ENCODE measurements at regions not wholly inside any gene's neighbourhood (a gene's known extent, or its start where the extent isn't known, plus 50 kb on each side); places are given as distances from the start of the nearest gene placed in this dataset.

DNA sequence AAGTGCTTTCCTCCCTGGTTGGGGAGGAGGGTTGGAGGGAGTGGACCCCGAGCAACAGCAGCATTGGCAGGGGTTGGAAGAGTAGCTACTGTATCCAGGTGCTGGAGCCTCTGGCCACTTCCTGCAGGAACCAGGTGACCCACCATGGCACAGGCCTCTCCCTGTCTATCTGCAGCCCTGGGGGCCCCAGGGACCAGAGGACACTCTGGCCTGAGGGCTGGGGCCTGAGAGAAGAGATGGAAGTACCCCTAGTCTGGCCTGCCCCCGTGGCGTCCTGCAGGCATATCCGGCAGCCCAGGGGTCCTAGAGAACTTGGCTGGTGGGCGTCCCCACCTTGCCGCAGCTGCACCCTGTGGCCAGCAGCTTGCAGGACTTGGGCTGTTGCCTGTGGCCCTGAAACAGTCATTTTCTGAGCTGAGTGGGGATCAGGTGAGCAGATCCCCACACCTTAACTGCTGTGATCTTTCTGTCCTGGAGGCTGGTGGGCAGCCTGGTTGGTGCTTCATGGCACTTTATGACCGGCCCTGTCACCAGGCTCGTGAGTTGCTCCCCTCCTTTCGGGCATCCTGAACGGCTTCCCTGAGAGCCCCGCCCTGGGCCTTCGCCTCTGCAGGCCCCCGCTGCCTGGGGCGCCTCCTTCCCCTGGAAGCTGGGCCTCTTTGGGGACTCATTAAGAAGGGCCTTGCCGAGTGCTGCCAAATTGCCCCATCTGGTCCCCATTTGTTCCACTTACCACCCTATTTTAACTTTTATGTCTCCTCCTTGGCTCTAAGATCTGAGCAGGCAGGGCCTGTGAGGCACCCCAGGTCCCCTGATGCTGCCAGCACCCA is 298.6 kb downstream of the SEC14L1 start:
- Histone ChIP-seq H3K9ac (ENCODE audit: low read depth in 1 of 2, low read length in 2 of 2) (no peak overlapping the region), H3K4me1 (ENCODE audit: control insufficient read depth in 4 of 4, insufficient read depth in 4 of 4, low read length in 3 of 4) (peaks cover 3 to 54% (median 14%) of the 10 kb centered on the region in 4 donors), H3K27ac (ENCODE audit: low read depth in 1 of 2, low read length in 2 of 2) (no peak overlapping the region), H3K4me3 (ENCODE audit: low read depth in 1 of 3, low read length in 3 of 3) (no peak overlapping the region), H3K27me3 (ENCODE audit: control insufficient read depth in 4 of 4, insufficient read depth in 4 of 4, low read length in 3 of 4) (no peaks in the 10 kb centered on the region), H3K36me3 (ENCODE audit: control insufficient read depth in 4 of 4, insufficient read depth in 3 of 4, low read depth in 1 of 4, low read length in 3 of 4) (peaks cover 0 to 3% (median 0%) of the 10 kb centered on the region in 4 donors), H3K9me3 (ENCODE audit: control insufficient read depth in 4 of 4, low read length in 3 of 4) (no peaks in the 10 kb centered on the region)
- DNase-seq (ENCODE audit: low spot score) = no peak
- 86% methylated on average over 15 of the region's 15 CpGs for WGBS
- no peak for TF ChIP-seq FOXA2 (IDR thresholded peaks at IDR 0.05)
- no peak for TF ChIP-seq HNF4A (conservative IDR thresholded peaks at IDR 0.05)

GRCh38 chr17:77440560-77440981 is 299.8 kb downstream of the SEC14L1 start:
- H3K9me3 ChIP-seq (ENCODE audit: control insufficient read depth in 4 of 4, low read length in 3 of 4) = no peaks in the 10 kb centered on the region
- TF ChIP-seq, protein P1, sequence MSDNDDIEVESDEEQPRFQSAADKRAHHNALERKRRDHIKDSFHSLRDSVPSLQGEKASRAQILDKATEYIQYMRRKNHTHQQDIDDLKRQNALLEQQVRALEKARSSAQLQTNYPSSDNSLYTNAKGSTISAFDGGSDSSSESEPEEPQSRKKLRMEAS (IDR thresholded peaks at IDR 0.05) = no peak
- TF ChIP-seq YY1 (IDR thresholded peaks at IDR 0.05) = no peak
- 77% methylated on average over 12 of the region's 12 CpGs for WGBS
- H3K27me3 ChIP-seq (ENCODE audit: control insufficient read depth in 4 of 4, insufficient read depth in 4 of 4, low read length in 3 of 4) = no peaks in the 10 kb centered on the region
- H3K36me3 ChIP-seq (ENCODE audit: control insufficient read depth in 4 of 4, insufficient read depth in 3 of 4, low read depth in 1 of 4, low read length in 3 of 4) = peaks cover 0 to 3% (median 0%) of the 10 kb centered on the region in 4 donors
- H3K9ac ChIP-seq (ENCODE audit: low read depth in 1 of 2, low read length in 2 of 2) = no peak overlapping the region
- DNase-seq (ENCODE audit: low spot score) = no peak
- no peak overlapping the region for H3K4me3 ChIP-seq (ENCODE audit: low read depth in 1 of 3, low read length in 3 of 3)
- peaks cover 6 to 52% (median 16%) of the 10 kb centered on the region in 4 donors for H3K4me1 ChIP-seq (ENCODE audit: control insufficient read depth in 4 of 4, insufficient read depth in 4 of 4, low read length in 3 of 4)
- H3K27ac ChIP-seq (ENCODE audit: low read depth in 1 of 2, low read length in 2 of 2) = peak overlapping the region; percentile 56 to 67

DNA sequence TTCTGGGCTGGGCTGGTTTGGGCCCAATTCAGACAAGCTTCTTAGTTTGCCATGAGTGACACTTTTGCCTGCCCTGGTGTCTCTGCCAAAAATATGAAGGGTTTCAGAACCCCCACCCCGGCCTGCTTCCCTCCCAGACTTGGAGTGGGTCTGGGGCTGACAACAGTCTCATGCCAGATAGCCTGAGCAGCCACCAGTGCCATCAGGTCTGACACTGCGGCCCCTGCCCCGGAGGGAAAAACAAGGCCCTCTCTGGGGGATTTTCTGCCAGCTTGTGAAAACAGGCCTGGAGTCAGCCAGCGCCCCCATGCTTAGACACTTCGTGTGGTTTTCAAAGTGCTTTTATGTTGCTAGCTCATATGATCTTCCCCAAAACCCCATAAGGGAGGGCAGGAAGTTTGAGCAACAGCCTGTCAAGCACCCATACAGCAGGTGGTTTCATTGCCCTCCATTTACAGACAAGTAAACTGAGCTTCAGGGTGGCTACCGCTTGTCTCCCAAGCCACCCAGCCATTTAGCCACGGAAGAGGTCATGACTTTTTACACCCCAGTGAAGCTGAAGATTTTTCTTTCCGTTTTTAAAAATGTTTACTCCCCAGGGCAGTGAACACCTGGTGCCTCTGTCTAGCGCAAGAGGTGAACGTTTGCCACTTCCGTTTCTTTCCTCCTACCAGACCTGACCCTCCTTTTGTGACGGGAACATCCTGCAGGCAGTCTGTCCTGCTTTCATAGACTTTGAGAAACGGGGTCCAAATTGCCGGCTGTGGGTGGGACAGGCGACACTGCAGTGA is 300.6 kb downstream of the SEC14L1 start:
- no peak for DNase-seq (ENCODE audit: low spot score)
- Histone ChIP-seq H3K4me3 (ENCODE audit: low read depth in 1 of 3, low read length in 3 of 3) (no peak overlapping the region), H3K9me3 (ENCODE audit: control insufficient read depth in 4 of 4, low read length in 3 of 4) (no peaks in the 10 kb centered on the region), H3K27me3 (ENCODE audit: control insufficient read depth in 4 of 4, insufficient read depth in 4 of 4, low read length in 3 of 4) (no peaks in the 10 kb centered on the region), H3K9ac (ENCODE audit: low read depth in 1 of 2, low read length in 2 of 2) (no peak overlapping the region), H3K4me1 (ENCODE audit: control insufficient read depth in 4 of 4, insufficient read depth in 4 of 4, low read length in 3 of 4) (peaks cover 6 to 52% (median 16%) of the 10 kb centered on the region in 4 donors), H3K27ac (ENCODE audit: low read depth in 1 of 2, low read length in 2 of 2) (peak overlapping the region; percentile 56 to 67), H3K36me3 (ENCODE audit: control insufficient read depth in 4 of 4, insufficient read depth in 3 of 4, low read depth in 1 of 4, low read length in 3 of 4) (peaks cover 0 to 3% (median 0%) of the 10 kb centered on the region in 4 donors)
- WGBS = 76% methylated on average over 15 of the region's 15 CpGs
- no peak for TF ChIP-seq RXRA (IDR thresholded peaks at IDR 0.05)
- no peak for TF ChIP-seq HNF4A (conservative IDR thresholded peaks at IDR 0.05)
- TF ChIP-seq, protein P1 (IDR thresholded peaks at IDR 0.05) = peak; percentile 15
- TF ChIP-seq, protein P2, sequence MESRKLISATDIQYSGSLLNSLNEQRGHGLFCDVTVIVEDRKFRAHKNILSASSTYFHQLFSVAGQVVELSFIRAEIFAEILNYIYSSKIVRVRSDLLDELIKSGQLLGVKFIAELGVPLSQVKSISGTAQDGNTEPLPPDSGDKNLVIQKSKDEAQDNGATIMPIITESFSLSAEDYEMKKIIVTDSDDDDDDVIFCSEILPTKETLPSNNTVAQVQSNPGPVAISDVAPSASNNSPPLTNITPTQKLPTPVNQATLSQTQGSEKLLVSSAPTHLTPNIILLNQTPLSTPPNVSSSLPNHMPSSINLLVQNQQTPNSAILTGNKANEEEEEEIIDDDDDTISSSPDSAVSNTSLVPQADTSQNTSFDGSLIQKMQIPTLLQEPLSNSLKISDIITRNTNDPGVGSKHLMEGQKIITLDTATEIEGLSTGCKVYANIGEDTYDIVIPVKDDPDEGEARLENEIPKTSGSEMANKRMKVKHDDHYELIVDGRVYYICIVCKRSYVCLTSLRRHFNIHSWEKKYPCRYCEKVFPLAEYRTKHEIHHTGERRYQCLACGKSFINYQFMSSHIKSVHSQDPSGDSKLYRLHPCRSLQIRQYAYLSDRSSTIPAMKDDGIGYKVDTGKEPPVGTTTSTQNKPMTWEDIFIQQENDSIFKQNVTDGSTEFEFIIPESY (IDR thresholded peaks at IDR 0.05) = no peak
- no peak for TF ChIP-seq HNF4G (IDR thresholded peaks at IDR 0.05)

DNA sequence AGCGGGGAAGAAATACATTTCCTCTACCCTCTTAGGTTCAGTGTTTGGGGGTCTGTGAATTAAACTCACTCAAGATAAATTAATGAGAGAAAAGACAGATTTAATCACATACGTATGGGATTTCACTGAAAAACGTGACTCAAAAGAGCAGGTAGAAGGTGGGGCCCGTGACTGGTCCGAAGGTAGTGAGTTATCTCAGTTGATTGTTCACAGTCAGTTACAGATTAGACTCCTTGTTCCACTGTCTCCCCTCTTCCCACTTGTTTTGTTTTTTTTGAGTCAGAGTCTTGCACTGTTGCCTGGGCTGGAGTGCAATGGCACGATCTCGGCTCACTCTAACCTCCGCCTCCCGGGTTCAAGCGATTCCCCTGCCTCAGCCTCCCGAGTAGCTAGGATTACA is 301.2 kb downstream of the SEC14L1 start:
- Histone ChIP-seq H3K9ac (ENCODE audit: low read depth in 1 of 2, low read length in 2 of 2) (no peak overlapping the region), H3K4me1 (ENCODE audit: control insufficient read depth in 4 of 4, insufficient read depth in 4 of 4, low read length in 3 of 4) (peaks cover 3 to 46% (median 12%) of the 10 kb centered on the region in 4 donors), H3K9me3 (ENCODE audit: control insufficient read depth in 4 of 4, low read length in 3 of 4) (no peaks in the 10 kb centered on the region), H3K36me3 (ENCODE audit: control insufficient read depth in 4 of 4, insufficient read depth in 3 of 4, low read depth in 1 of 4, low read length in 3 of 4) (peaks cover 0 to 3% (median 0%) of the 10 kb centered on the region in 4 donors), H3K27me3 (ENCODE audit: control insufficient read depth in 4 of 4, insufficient read depth in 4 of 4, low read length in 3 of 4) (no peaks in the 10 kb centered on the region), H3K4me3 (ENCODE audit: low read depth in 1 of 3, low read length in 3 of 3) (no peak overlapping the region), H3K27ac (ENCODE audit: low read depth in 1 of 2, low read length in 2 of 2) (peak overlapping the region in 1 of 2 donors; percentile 43)
- WGBS = 92% methylated on average over 11 of the region's 11 CpGs
- no peak for DNase-seq (ENCODE audit: low spot score)
- TF ChIP-seq, protein P3, sequence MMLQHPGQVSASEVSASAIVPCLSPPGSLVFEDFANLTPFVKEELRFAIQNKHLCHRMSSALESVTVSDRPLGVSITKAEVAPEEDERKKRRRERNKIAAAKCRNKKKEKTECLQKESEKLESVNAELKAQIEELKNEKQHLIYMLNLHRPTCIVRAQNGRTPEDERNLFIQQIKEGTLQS (IDR thresholded peaks at IDR 0.05) = no peak
- TF ChIP-seq FOXA1 (IDR thresholded peaks at IDR 0.05) (no peak), RAD21 (IDR thresholded peaks at IDR 0.05) (no peak), CTCF (IDR thresholded peaks at IDR 0.05; ENCODE audit: low read depth, low read length, missing input control) (no peak), TAF1 (conservative IDR thresholded peaks at IDR 0.05) (no peak), HNF4G (IDR thresholded peaks at IDR 0.05) (no peak), FOXA2 (IDR thresholded peaks at IDR 0.05) (no peak), EGR1 (IDR thresholded peaks at IDR 0.05; ENCODE audit: low read depth in 2 of 2) (no peak), NR2F2 (IDR thresholded peaks at IDR 0.05) (no peak), JUND (IDR thresholded peaks at IDR 0.05) (no peak), GABPA (IDR thresholded peaks at IDR 0.05 in 1 of 2, conservative IDR thresholded peaks at IDR 0.05 in 1 of 2) (no peak)
- TF ChIP-seq, protein P1 (IDR thresholded peaks at IDR 0.05) = no peak

Measured in liver (tissue), 8 donors.